IMR-90 (cell line): ENCODE measurements at regions not wholly inside any gene's neighbourhood (a gene's known extent, or its start where the extent isn't known, plus 50 kb on each side); places are given as distances from the start of the nearest gene placed in this dataset.

Source experiments
- ATAC-seq: fragments of 200-7000 bp; cut with Tn5 transposase; 2 replicates; pipeline ENCODE4 v1.9.1; 2020; ENCODE audit warnings: low read depth, mild to moderate bottlenecking, moderate library complexity
- BruUV-seq: library from RNA; stranded (reverse); fragments of 400-500 nt; replicated peaks from 2 replicates; lab custom pipeline; 2021; lab: Mats Ljungman, UMichigan
- CTCF ChIA-PET: fragments of 300-600 bp; formaldehyde crosslinking; extraction: SDS; loops from one replicate; lab custom pipeline; 2021; ENCODE audit warnings: antibody characterized with exemption; lab: Yijun Ruan, JAX
- POLR2A ChIA-PET: fragments of 300-600 bp; sonication (Branson Sonifier 250); formaldehyde crosslinking; loops from one replicate; lab custom pipeline; 2022; ENCODE audit warnings: antibody characterized with exemption; ENCODE audit not compliant: unreplicated experiment; lab: Charles Lee
- DNase-seq: peaks from one replicate; pipeline ENCODE4 v3.0.0; 2013
- H2AFZ ChIP-seq: replicated peaks from 2 replicates; pipeline ENCODE3; 2013; ENCODE audit warnings: low read length, mild to moderate bottlenecking; ENCODE audit not compliant: poor library complexity
- H2AK5ac ChIP-seq: 2 replicates; pipeline ENCODE4 v1.6.1; 2013; ENCODE audit warnings: low read depth, low read length, inconsistent platforms
- H2AK9ac ChIP-seq: replicated peaks from 2 replicates; pipeline ENCODE3; 2013; ENCODE audit warnings: mild to moderate bottlenecking, low read depth, low read length, moderate library complexity; ENCODE audit not compliant: poor library complexity
- H2BK120ac ChIP-seq: 2 replicates; pipeline ENCODE4 v1.6.1; 2013; ENCODE audit warnings: low read depth, low read length, inconsistent platforms
- H2BK15ac ChIP-seq: 3 replicates; pipeline ENCODE4 v1.6.1; 2013; ENCODE audit warnings: low read depth, low read length, inconsistent platforms
- H2BK20ac ChIP-seq: 2 replicates; pipeline ENCODE4 v1.6.1; 2013; ENCODE audit warnings: low read depth, mild to moderate bottlenecking, inconsistent platforms, low read length, moderate library complexity
- H2BK5ac ChIP-seq: 2 replicates; pipeline ENCODE4 v1.6.1; 2013; ENCODE audit warnings: mild to moderate bottlenecking, low read depth, low read length, inconsistent platforms; ENCODE audit not compliant: poor library complexity, severe bottlenecking
- H3K14ac ChIP-seq: replicated peaks from 2 replicates; pipeline ENCODE4 v1.6.1; 2013; ENCODE audit warnings: low read depth, low read length, inconsistent platforms
- H3K18ac ChIP-seq: 2 replicates; pipeline ENCODE4 v1.6.1; 2013; ENCODE audit warnings: low read depth, low read length, control low read depth
- H3K23ac ChIP-seq: 2 replicates; pipeline ENCODE4 v1.6.1; 2013; ENCODE audit warnings: low read depth, low read length, inconsistent platforms
- H3K27ac ChIP-seq: 2 replicates; pipeline ENCODE4 v1.5.1; 2013; ENCODE audit warnings: mild to moderate bottlenecking, control low read depth, low read length; ENCODE audit not compliant: insufficient read depth
- H3K27me3 ChIP-seq: 2 replicates; pipeline ENCODE4 v1.6.1; 2013; ENCODE audit warnings: low read length; ENCODE audit not compliant: control insufficient read depth, insufficient read depth
- H3K36me3 ChIP-seq: 2 replicates; pipeline ENCODE4 v1.6.1; 2013; ENCODE audit warnings: low read length, mixed read lengths; ENCODE audit not compliant: control insufficient read depth, insufficient read depth
- H3K4ac ChIP-seq: 2 replicates; pipeline ENCODE4 v1.6.1; 2013; ENCODE audit warnings: low read depth, low read length, inconsistent platforms
- H3K4me1 ChIP-seq: 2 replicates; pipeline ENCODE4 v1.6.1; 2013; ENCODE audit warnings: low read length, mixed read lengths; ENCODE audit not compliant: control insufficient read depth, insufficient read depth
- H3K4me2 ChIP-seq: 2 replicates; pipeline ENCODE4 v1.6.1; 2013; ENCODE audit warnings: low read depth, mild to moderate bottlenecking, control low read depth, low read length, moderate library complexity
- H3K4me3 ChIP-seq: 2 replicates; pipeline ENCODE4 v1.5.1; 2013; ENCODE audit warnings: low read depth, mild to moderate bottlenecking, control low read depth, low read length, moderate library complexity; ENCODE audit not compliant: insufficient read depth
- H3K56ac ChIP-seq: 2 replicates; pipeline ENCODE4 v1.6.1; 2013; ENCODE audit warnings: low read length, inconsistent platforms; ENCODE audit not compliant: insufficient read depth; ENCODE audit errors: extremely low read depth
- H3K79me1 ChIP-seq, 2 experiments: 2 replicates each; pipeline ENCODE4 v1.6.1; 2013; ENCODE audit warnings: low read length in 2 of 2, inconsistent platforms in 1 of 2, low read depth in 1 of 2
- H3K9ac ChIP-seq: 2 replicates; pipeline ENCODE4 v1.6.1; 2013; ENCODE audit warnings: low read depth, low read length, control low read depth
- H3K9me1 ChIP-seq: 2 replicates; pipeline ENCODE4 v1.6.1; 2013; ENCODE audit warnings: low read length, inconsistent platforms; ENCODE audit not compliant: insufficient read depth
- H3K9me3 ChIP-seq: 2 replicates; pipeline ENCODE4 v1.6.1; 2013; ENCODE audit warnings: low read length; ENCODE audit not compliant: control insufficient read depth, insufficient read depth
- H4K20me1 ChIP-seq: 2 replicates; pipeline ENCODE4 v1.6.1; 2013; ENCODE audit warnings: low read length, inconsistent platforms; ENCODE audit not compliant: insufficient read depth
- H4K5ac ChIP-seq: 2 replicates; pipeline ENCODE4 v1.6.1; 2013; ENCODE audit warnings: mild to moderate bottlenecking, low read depth, low read length, control low read depth
- H4K8ac ChIP-seq, 2 experiments: 2 replicates each; pipeline ENCODE4 v1.6.1; 2013; ENCODE audit warnings: low read depth in 2 of 2, low read length in 2 of 2, control low read depth in 1 of 2, inconsistent platforms in 1 of 2
- H4K91ac ChIP-seq: 2 replicates; pipeline ENCODE4 v1.6.1; 2013; ENCODE audit warnings: low read depth, low read length, inconsistent platforms; ENCODE audit not compliant: insufficient read depth
- BHLHE40 ChIP-seq: fragments of 150-350 bp; IDR thresholded peaks from 2 replicates; pipeline ENCODE4 v1.6.1; 2016; ENCODE audit warnings: mild to moderate bottlenecking, low read depth, low read length
- CHD1 ChIP-seq: IDR thresholded peaks from 2 replicates; pipeline ENCODE4 v1.6.1; 2012; ENCODE audit warnings: low read depth, low read length, improper control_type of control experiment
- FOS ChIP-seq: fragments of 150-350 bp; IDR thresholded peaks from 2 replicates; pipeline ENCODE4 v1.6.1; 2016; ENCODE audit warnings: low read depth, low read length
- MAZ ChIP-seq: IDR thresholded peaks from 2 replicates; pipeline ENCODE4 v1.6.1; 2012; ENCODE audit warnings: low read depth, mild to moderate bottlenecking, low read length, improper control_type of control experiment, moderate library complexity, borderline replicate concordance
- MXI1 ChIP-seq: IDR thresholded peaks from 2 replicates; pipeline ENCODE4 v1.6.1; 2012; ENCODE audit warnings: low read depth, mild to moderate bottlenecking, low read length, moderate library complexity, borderline replicate concordance
- POLR2A ChIP-seq: IDR thresholded peaks from 2 replicates; pipeline ENCODE4 v1.6.1; 2012; ENCODE audit warnings: mild to moderate bottlenecking, low read depth, low read length
- RAD21 ChIP-seq: IDR thresholded peaks from 2 replicates; pipeline ENCODE4 v1.6.1; 2012; ENCODE audit warnings: low read length, improper control_type of control experiment
- RFX5 ChIP-seq: IDR thresholded peaks from 2 replicates; pipeline ENCODE4 v1.8.0; 2012; ENCODE audit warnings: low read depth, mild to moderate bottlenecking, low read length, moderate library complexity
- WGBS, 2 experiments: methylation state at CpG; one replicate each; pipeline versions ENCODE4 v1.1.5 to v1.1.7; 2013; ENCODE audit warnings: missing lambda C conversion rate in 2 of 2; ENCODE audit not compliant: insufficient read length in 1 of 2; ENCODE audit errors: extremely low coverage in 2 of 2; 5-methylcytosine and 5-hydroxymethylcytosine counted together
- dilution Hi-C: fragments of 300-500 bp; cut with HindIII; formaldehyde crosslinking; loops from one replicate; pipeline ENCODE4 v1.14.3; 2018; ENCODE audit warnings: low sequenced_read_pairs; ENCODE audit not compliant: unreplicated experiment
- in situ Hi-C: fragments of 300-500 bp; cut with MboI; formaldehyde crosslinking; loops from 3 replicates; pipeline ENCODE4 v1.14.3; 2019; ENCODE audit warnings: low sequenced_read_pairs, inconsistent platforms, mixed read lengths
- intact Hi-C: fragments of 100-400 bp; cut with micrococcal nuclease; formaldehyde crosslinking; loops from 2 replicates; pipeline ENCODE4 v1.10.0; 2022
- TF ChIP-seq, protein P1 (sequence below): conservative IDR thresholded peaks from 2 replicates; pipeline ENCODE4 v1.5.1; 2012; ENCODE audit warnings: mild to moderate bottlenecking, low read depth, low read length, improper control_type of control experiment
- TF ChIP-seq, protein P2 (sequence below): fragments of 150-350 bp; IDR thresholded peaks from 2 replicates; pipeline ENCODE4 v1.6.1; 2017; ENCODE audit warnings: mild to moderate bottlenecking, antibody characterized with exemption, low read length, low read depth
- TF ChIP-seq, protein P3 (sequence below): fragments of 150-350 bp; IDR thresholded peaks from 2 replicates; pipeline ENCODE4 v1.6.1; 2016; ENCODE audit warnings: low read depth, mild to moderate bottlenecking, low read length, moderate library complexity, borderline replicate concordance

DNA sequence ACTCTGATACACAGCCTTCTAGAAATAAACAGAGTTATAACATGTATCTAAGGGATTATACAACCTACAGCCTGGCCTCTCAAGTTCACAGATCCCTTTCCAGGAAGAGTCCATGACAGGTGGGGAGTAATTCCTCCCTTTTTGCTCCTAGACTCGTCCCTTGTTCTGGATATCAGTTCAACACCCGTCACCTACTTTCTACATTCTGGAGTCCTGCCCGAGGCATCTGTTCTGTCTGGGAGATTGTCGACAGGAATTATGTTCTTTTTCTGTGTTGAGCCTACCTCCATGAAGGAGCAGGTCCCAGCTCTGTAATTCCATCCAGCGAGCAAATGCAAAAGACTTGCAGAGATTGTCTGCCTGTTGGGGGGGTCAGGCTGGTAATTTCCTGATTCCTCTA lies 224.6 kb upstream of the NTM start:
- intact Hi-C loops: no loop called here
- ATAC-seq (no peak), DNase-seq (no peak)
- H3K4me2 ChIP-seq: no peak overlapping the region
- no peaks in the 10 kb centered on the region for H3K79me1 ChIP-seq
- H2BK20ac ChIP-seq: no peak overlapping the region
- dilution Hi-C loops: no loop called here
- H3K9me3 ChIP-seq: no peaks in the 10 kb centered on the region
- H2AK9ac ChIP-seq: no peak overlapping the region
- ChIA-PET POLR2A (no interaction called here), CTCF (interaction anchor here (0.6 kb wide), 1 partner anchor 10 kb away, joined by 3 read pairs; no protein-coding TSS in a partner anchor)
- BruUV-seq: no TSS peak
- H3K9ac ChIP-seq: no peak overlapping the region
- no peak overlapping the region for H3K4me3 ChIP-seq
- H3K56ac ChIP-seq: no peak overlapping the region
- H4K8ac ChIP-seq: no peak overlapping the region
- H2AK5ac ChIP-seq: no peak overlapping the region
- no peak overlapping the region for H4K91ac ChIP-seq
- no peaks in the 10 kb centered on the region for H3K36me3 ChIP-seq
- no peak overlapping the region for H4K5ac ChIP-seq
- 0 out of 2 replicates have a peak, but pooled peaks cover 3% of the 10 kb centered on the region for H3K9me1 ChIP-seq
- TF ChIP-seq MXI1: no peak
- TF ChIP-seq, protein P1, sequence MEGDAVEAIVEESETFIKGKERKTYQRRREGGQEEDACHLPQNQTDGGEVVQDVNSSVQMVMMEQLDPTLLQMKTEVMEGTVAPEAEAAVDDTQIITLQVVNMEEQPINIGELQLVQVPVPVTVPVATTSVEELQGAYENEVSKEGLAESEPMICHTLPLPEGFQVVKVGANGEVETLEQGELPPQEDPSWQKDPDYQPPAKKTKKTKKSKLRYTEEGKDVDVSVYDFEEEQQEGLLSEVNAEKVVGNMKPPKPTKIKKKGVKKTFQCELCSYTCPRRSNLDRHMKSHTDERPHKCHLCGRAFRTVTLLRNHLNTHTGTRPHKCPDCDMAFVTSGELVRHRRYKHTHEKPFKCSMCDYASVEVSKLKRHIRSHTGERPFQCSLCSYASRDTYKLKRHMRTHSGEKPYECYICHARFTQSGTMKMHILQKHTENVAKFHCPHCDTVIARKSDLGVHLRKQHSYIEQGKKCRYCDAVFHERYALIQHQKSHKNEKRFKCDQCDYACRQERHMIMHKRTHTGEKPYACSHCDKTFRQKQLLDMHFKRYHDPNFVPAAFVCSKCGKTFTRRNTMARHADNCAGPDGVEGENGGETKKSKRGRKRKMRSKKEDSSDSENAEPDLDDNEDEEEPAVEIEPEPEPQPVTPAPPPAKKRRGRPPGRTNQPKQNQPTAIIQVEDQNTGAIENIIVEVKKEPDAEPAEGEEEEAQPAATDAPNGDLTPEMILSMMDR: no peak
- TF ChIP-seq CHD1: no peak
- TF ChIP-seq POLR2A: no peak
- TF ChIP-seq BHLHE40: no peak
- TF ChIP-seq RAD21: no peak
- TF ChIP-seq MAZ: no peak
- TF ChIP-seq RFX5: no peak
- TF ChIP-seq, protein P2, sequence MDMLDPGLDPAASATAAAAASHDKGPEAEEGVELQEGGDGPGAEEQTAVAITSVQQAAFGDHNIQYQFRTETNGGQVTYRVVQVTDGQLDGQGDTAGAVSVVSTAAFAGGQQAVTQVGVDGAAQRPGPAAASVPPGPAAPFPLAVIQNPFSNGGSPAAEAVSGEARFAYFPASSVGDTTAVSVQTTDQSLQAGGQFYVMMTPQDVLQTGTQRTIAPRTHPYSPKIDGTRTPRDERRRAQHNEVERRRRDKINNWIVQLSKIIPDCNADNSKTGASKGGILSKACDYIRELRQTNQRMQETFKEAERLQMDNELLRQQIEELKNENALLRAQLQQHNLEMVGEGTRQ: no peak
- TF ChIP-seq, protein P3, sequence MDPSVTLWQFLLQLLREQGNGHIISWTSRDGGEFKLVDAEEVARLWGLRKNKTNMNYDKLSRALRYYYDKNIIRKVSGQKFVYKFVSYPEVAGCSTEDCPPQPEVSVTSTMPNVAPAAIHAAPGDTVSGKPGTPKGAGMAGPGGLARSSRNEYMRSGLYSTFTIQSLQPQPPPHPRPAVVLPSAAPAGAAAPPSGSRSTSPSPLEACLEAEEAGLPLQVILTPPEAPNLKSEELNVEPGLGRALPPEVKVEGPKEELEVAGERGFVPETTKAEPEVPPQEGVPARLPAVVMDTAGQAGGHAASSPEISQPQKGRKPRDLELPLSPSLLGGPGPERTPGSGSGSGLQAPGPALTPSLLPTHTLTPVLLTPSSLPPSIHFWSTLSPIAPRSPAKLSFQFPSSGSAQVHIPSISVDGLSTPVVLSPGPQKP: no peak
- TF ChIP-seq FOS: no peak
- H2AFZ ChIP-seq: no peak overlapping the region
- no peak overlapping the region for H3K27ac ChIP-seq
- in situ Hi-C loops: no loop called here
- no peaks in the 10 kb centered on the region for H4K20me1 ChIP-seq
- H3K27me3 ChIP-seq: no peaks in the 10 kb centered on the region
- H2BK5ac ChIP-seq: no peak overlapping the region
- H3K4me1 ChIP-seq: no peaks in the 10 kb centered on the region; the same call in 1 of the 2 replicates
- H3K14ac ChIP-seq: no peak overlapping the region
- no CpG with 5 or more reads among the region's 5 CpGs for WGBS, 2 experiments
- H2BK120ac ChIP-seq: no peak overlapping the region
- no peak overlapping the region for H3K23ac ChIP-seq
- no peak overlapping the region for H3K4ac ChIP-seq
- no peak overlapping the region for H2BK15ac ChIP-seq
- no peak overlapping the region for H3K18ac ChIP-seq
